ENCODE measurements at regions not wholly inside any gene's neighbourhood (a gene's known extent, or its start where the extent isn't known, plus 50 kb on each side); places are given as distances from the start of the nearest gene placed in this dataset.

DNA sequence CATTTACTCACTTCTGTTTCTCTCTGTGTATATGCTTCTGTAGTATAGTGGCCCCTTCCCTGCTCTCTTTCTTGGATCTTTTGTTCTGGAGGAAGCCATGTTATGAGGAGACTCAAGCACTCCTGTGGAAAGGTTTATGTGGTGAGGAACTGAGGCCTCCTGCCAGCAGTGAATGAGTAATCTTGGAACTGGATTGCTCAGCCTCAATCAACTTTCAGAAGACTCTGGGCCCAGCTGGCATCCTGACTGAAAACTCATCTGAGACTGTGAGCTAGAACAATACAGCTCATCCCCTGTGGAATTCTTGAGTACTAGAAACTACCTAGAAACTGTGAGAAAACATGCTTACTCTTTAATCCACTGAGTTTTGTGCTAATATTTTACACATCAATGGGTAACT is 133.1 kb upstream of the ZKSCAN2 start:
- Histone ChIP-seq H2BK20ac (ENCODE audit: low read depth, low read length) (no peak overlapping the region), H3K4me3 (ENCODE audit: insufficient read depth, low read depth, low read length) (no peak overlapping the region), H4K91ac (ENCODE audit: insufficient read depth, low read depth, low read length) (no peak overlapping the region), H2AK5ac (ENCODE audit: low read depth, low read length) (no peak overlapping the region), H3K4me1 (ENCODE audit: control insufficient read depth, insufficient read depth, low read length) (no peaks in the 10 kb centered on the region), H3K18ac (ENCODE audit: low read depth, low read length) (no peak overlapping the region), H3K27ac (ENCODE audit: insufficient read depth, low read length) (no peak overlapping the region), H2BK5ac (ENCODE audit: low read depth, low read length, poor library complexity, severe bottlenecking) (no peak overlapping the region), H4K8ac (ENCODE audit: low read depth in 2 of 2, low read length in 2 of 2) (no peak overlapping the region), H3K4ac (ENCODE audit: low read depth, low read length) (no peak overlapping the region), H4K20me1 (ENCODE audit: insufficient read depth, low read length) (no peaks in the 10 kb centered on the region), H2BK15ac (ENCODE audit: low read depth, low read length) (no peak overlapping the region), H3K36me3 (ENCODE audit: control insufficient read depth, insufficient read depth, low read length) (no peaks in the 10 kb centered on the region), H2BK120ac (ENCODE audit: low read depth, low read length) (no peak overlapping the region), H3K56ac (ENCODE audit: extremely low read depth, insufficient read depth, low read length) (no peak overlapping the region), H4K5ac (ENCODE audit: low read depth, low read length) (no peak overlapping the region), H3K14ac (replicated peaks; ENCODE audit: low read depth, low read length) (no peak overlapping the region), H3K9me3 (ENCODE audit: control insufficient read depth, insufficient read depth, low read length) (no peaks in the 10 kb centered on the region), H3K4me2 (ENCODE audit: low read depth, low read length) (no peak overlapping the region), H3K79me1 (ENCODE audit: low read depth in 1 of 2, low read length in 2 of 2) (no peaks in the 10 kb centered on the region), H2AK9ac (replicated peaks; ENCODE audit: low read depth, low read length, poor library complexity) (no peak overlapping the region), H3K27me3 (ENCODE audit: control insufficient read depth, insufficient read depth, low read length) (no peaks in the 10 kb centered on the region), H3K9me1 (ENCODE audit: insufficient read depth, low read length) (no peaks in the 10 kb centered on the region), H2AFZ (replicated peaks; ENCODE audit: low read length, poor library complexity) (no peak overlapping the region), H3K9ac (ENCODE audit: low read depth, low read length) (no peak overlapping the region), H3K23ac (ENCODE audit: low read depth, low read length) (no peak overlapping the region)
- in situ Hi-C loops (cut with MboI; ENCODE audit: low sequenced_read_pairs) = no loop called here
- intact Hi-C loops (cut with micrococcal nuclease) = no loop called here
- dilution Hi-C loops (cut with HindIII; ENCODE audit: low sequenced_read_pairs, unreplicated experiment) = no loop called here
- no peak for TF ChIP-seq SMC3 (IDR thresholded peaks at IDR 0.05; ENCODE audit: low read depth, low read length)
- TF ChIP-seq MXI1 (IDR thresholded peaks at IDR 0.05; ENCODE audit: borderline replicate concordance, low read depth, low read length) = no peak
- no peak for TF ChIP-seq POLR2A (IDR thresholded peaks at IDR 0.05; ENCODE audit: low read depth, low read length)
- TF ChIP-seq RCOR1 (IDR thresholded peaks at IDR 0.05; ENCODE audit: insufficient replicate concordance, low read length) = no peak
- no peak for TF ChIP-seq NFE2L2 (IDR thresholded peaks at IDR 0.05; ENCODE audit: low read depth, low read length)
- no peak for TF ChIP-seq MAFK (IDR thresholded peaks at IDR 0.05; ENCODE audit: low read depth, low read length)
- TF ChIP-seq CEBPB (IDR thresholded peaks at IDR 0.05; ENCODE audit: low read depth, low read length) = no peak
- TF ChIP-seq USF2 (IDR thresholded peaks at IDR 0.05; ENCODE audit: low read depth, low read length) = no peak
- TF ChIP-seq MAZ (IDR thresholded peaks at IDR 0.05; ENCODE audit: borderline replicate concordance, low read depth, low read length) = no peak
- no peak for ATAC-seq (ENCODE audit: low read depth)
- no TSS peak for BruUV-seq (replicated peaks)
- ChIA-PET CTCF (no interaction called here), POLR2A (ENCODE audit: unreplicated experiment) (no interaction called here)
- DNase-seq = no peak
